Lower leg skin (tissue), 4 donors: ENCODE measurements at regions not wholly inside any gene's neighbourhood (a gene's known extent, or its start where the extent isn't known, plus 50 kb on each side); places are given as distances from the start of the nearest gene placed in this dataset.

Experiments
- DNase-seq, 2 donors: peaks; one replicate each; pipeline ENCODE4 v3.0.0-alpha.2; 2019; ENCODE audit warnings: low spot score in 2 of 2
- H3K4me3 ChIP-seq: fragments of 200-600 bp; sonication (generic); 2 replicates; pipeline ENCODE4 v1.5.1; 2017; ENCODE audit warnings: mild to moderate bottlenecking, low read depth; ENCODE audit not compliant: poor library complexity, severe bottlenecking
- POLR2A ChIP-seq, 2 donors: fragments of 450-650 bp; IDR thresholded peaks; one replicate each; pipeline ENCODE4 v1.6.1; 2016 to 2017; ENCODE audit warnings: antibody characterized with exemption in 2 of 2, mild to moderate bottlenecking in 1 of 2, moderate library complexity in 1 of 2
- WGBS, 2 donors: methylation state at CpG; one replicate each; pipeline ENCODE4 v1.1.5; 2018; 5-methylcytosine and 5-hydroxymethylcytosine counted together
- intact Hi-C: fragments of 100-400 bp; cut with DNase I; formaldehyde crosslinking; loops from one replicate; pipeline ENCODE4 v1.15.0; 2023; ENCODE audit warnings: low total_unique reads
- TF ChIP-seq, protein P1 (sequence below), 3 donors: fragments of 450-650 bp; IDR thresholded peaks; one replicate each; pipeline ENCODE4 v1.5.1; 2016; ENCODE audit warnings: antibody characterized with exemption in 3 of 3, mild to moderate bottlenecking in 3 of 3, moderate library complexity in 2 of 3

DNA sequence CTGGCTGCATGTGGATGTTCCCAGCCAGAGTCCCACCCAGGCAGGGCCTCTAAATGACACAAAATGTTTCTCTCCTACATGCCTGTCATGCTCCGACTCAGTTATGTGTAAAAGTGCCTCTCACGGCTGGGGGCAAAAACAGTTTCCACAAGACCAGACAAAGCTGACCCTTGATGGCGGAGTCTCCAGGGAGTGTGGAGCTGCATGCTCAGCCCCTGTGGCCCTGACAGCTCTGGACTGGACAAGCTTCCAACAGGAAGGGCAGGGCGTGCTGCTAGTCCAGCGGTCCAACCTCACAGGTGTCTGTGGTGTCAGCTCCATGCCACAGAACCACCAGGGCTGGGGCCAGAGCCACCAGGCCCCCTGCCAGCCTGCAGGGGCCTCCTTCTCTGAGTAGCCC is 149.6 kb downstream of the CRYBB2 start:
- WGBS, 2 donors: 81 to 90% methylated on average over 4 to 5 of the region's 5 CpGs
- intact Hi-C loops: no loop called here
- H3K4me3 ChIP-seq: no peak overlapping the region
- DNase-seq: no peak
- no peak for TF ChIP-seq POLR2A (IDR thresholded peaks at IDR 0.05)
- TF ChIP-seq, protein P1, sequence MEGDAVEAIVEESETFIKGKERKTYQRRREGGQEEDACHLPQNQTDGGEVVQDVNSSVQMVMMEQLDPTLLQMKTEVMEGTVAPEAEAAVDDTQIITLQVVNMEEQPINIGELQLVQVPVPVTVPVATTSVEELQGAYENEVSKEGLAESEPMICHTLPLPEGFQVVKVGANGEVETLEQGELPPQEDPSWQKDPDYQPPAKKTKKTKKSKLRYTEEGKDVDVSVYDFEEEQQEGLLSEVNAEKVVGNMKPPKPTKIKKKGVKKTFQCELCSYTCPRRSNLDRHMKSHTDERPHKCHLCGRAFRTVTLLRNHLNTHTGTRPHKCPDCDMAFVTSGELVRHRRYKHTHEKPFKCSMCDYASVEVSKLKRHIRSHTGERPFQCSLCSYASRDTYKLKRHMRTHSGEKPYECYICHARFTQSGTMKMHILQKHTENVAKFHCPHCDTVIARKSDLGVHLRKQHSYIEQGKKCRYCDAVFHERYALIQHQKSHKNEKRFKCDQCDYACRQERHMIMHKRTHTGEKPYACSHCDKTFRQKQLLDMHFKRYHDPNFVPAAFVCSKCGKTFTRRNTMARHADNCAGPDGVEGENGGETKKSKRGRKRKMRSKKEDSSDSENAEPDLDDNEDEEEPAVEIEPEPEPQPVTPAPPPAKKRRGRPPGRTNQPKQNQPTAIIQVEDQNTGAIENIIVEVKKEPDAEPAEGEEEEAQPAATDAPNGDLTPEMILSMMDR (IDR thresholded peaks at IDR 0.05): no peak

DNA sequence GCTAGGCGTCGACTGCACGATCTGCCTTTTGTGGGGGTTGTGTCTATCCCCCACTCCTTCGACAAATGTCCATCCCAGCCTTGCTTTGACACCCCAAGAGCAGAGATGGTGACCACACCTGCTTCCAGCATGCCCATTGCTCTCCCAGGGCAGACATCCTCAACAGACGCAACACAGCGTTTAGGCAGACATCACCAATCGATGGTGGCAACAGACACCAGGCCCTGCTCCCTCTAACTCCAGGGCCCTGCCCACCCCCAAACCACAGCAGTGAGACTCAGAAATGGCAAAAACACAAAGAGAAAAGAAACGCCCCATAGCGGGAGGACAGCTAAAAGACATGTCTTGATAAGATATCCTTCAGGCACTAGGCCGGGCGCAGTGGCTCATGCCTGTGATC is 150.9 kb downstream of the CRYBB2 start:
- intact Hi-C loops: no loop called here
- DNase-seq: no peak
- 95 to 96% methylated on average over 11 of the region's 11 CpGs for WGBS, 2 donors
- TF ChIP-seq, protein P1 (IDR thresholded peaks at IDR 0.05): no peak
- no peak for TF ChIP-seq POLR2A (IDR thresholded peaks at IDR 0.05)
- no peak overlapping the region for H3K4me3 ChIP-seq

DNA sequence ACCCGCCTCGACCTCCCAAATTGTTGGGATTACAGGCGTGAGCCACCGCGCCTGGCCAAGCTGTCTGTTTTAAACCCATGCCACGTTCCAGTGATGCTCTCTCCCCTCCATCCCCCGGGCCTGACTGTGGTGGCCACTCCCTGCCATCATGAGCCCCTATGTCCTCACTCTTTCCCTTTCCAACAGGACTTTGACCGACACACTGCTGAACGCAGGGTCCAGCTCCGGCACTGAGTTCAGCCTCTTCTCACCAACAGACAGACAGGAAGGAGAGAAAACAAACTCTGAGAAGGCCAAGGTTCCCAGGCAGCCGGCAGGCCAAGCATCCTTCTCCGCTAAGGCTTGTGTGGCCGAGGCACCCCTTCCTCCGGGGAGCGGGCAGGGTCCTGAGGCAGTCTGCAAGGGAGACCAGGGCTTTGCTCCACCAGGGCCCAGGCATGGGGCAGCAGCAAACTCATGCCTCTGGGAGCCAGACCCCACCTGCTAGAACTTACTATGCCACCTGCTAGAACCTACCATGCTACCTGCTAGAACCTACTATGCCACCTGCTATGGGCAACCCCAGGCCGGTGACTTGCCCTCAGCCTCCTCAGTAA is 152.7 kb downstream of the CRYBB2 start:
- no peak for DNase-seq
- 91 to 96% methylated on average over 14 to 16 of the region's 16 CpGs for WGBS, 2 donors
- intact Hi-C loops: no loop called here
- TF ChIP-seq POLR2A (IDR thresholded peaks at IDR 0.05): no peak
- TF ChIP-seq, protein P1 (IDR thresholded peaks at IDR 0.05): no peak
- no peak overlapping the region for H3K4me3 ChIP-seq

DNA sequence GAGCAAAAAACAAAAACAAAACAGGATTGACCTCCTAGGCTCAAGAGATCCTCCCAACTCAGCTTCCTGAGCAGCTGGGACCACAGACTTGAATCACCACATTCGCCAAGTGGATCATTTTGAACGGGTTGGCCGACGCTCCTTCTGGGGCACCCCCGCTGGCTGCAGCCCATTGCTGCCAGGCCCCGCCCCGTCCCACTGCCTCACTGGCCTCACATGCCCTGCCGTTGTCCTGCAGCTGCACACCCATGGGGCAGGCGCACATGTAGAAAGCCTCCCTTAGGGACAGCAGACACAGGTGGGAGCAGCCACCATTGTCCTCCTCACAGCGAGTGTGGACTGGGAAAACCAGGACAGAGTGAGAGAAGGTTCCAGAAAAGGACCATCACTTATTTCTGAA is 154.5 kb downstream of the CRYBB2 start:
- TF ChIP-seq, protein P1 (IDR thresholded peaks at IDR 0.05): no peak
- TF ChIP-seq POLR2A (IDR thresholded peaks at IDR 0.05): no peak
- no peak overlapping the region for H3K4me3 ChIP-seq
- intact Hi-C loops: no loop called here
- DNase-seq: no peak
- 89 to 91% methylated on average over 10 of the region's 10 CpGs for WGBS, 2 donors

DNA sequence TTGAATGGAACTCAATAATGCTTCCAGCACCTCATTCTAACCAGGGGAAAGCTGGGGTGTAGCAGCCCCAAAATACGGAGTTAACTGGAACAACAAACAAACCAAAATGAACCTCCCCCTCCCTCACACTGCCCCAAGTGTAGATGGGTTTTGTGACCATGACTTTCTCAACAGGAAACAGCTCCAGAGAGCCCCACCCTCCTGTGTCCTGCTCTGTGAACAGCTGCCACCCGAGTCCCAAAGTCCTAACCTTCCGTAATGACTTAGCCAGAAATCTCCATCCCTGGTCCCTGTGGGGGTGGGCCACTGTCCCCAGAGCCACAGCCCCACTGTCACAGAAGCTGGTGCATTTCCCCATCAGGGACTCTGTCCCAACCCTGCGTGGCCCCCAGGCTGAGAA is 155.4 kb downstream of the CRYBB2 start:
- H3K4me3 ChIP-seq: no peak overlapping the region
- TF ChIP-seq POLR2A (IDR thresholded peaks at IDR 0.05): no peak
- TF ChIP-seq, protein P1 (IDR thresholded peaks at IDR 0.05): no peak
- no peak for DNase-seq
- intact Hi-C loops: no loop called here
- WGBS, 2 donors: 84 to 86% methylated on average over 4 of the region's 4 CpGs

DNA sequence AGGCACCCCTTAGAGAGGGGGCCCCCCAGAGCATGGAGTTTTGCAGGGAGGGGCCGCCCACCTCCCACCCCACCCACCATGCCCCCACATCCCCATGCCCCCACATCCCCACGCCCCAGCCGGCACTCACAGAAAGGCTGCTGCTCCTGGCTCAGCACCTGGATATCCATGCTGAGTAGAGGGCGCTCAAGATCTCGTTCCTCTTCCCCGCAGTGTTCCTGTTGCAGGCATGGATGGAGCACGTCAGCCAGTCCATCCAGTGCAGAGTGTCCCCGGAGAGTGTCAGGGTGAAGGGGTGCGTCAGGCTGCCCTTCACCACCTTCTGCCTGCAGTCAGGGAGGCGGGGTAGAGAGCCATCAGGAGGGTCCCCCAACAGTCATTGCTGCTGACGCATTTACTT is 156.2 kb downstream of the CRYBB2 start:
- H3K4me3 ChIP-seq: no peak overlapping the region
- no peak for DNase-seq
- 95 to 97% methylated on average over 11 of the region's 11 CpGs for WGBS, 2 donors
- TF ChIP-seq, protein P1 (IDR thresholded peaks at IDR 0.05): no peak
- no peak for TF ChIP-seq POLR2A (IDR thresholded peaks at IDR 0.05)
- intact Hi-C loops: no loop called here
